IMR-90 (cell line): ENCODE measurements at regions not wholly inside any gene's neighbourhood (a gene's known extent, or its start where the extent isn't known, plus 50 kb on each side); places are given as distances from the start of the nearest gene placed in this dataset.

Source experiments
- ATAC-seq: fragments of 200-7000 bp; cut with Tn5 transposase; 2 replicates; pipeline ENCODE4 v1.9.1; 2020; ENCODE audit warnings: low read depth, mild to moderate bottlenecking, moderate library complexity
- BruUV-seq: library from RNA; stranded (reverse); fragments of 400-500 nt; replicated peaks from 2 replicates; lab custom pipeline; 2021; lab: Mats Ljungman, UMichigan
- CTCF ChIA-PET: fragments of 300-600 bp; formaldehyde crosslinking; extraction: SDS; loops from one replicate; lab custom pipeline; 2021; ENCODE audit warnings: antibody characterized with exemption; lab: Yijun Ruan, JAX
- POLR2A ChIA-PET: fragments of 300-600 bp; sonication (Branson Sonifier 250); formaldehyde crosslinking; loops from one replicate; lab custom pipeline; 2022; ENCODE audit warnings: antibody characterized with exemption; ENCODE audit not compliant: unreplicated experiment; lab: Charles Lee
- DNase-seq: peaks from one replicate; pipeline ENCODE4 v3.0.0; 2013
- H2AFZ ChIP-seq: replicated peaks from 2 replicates; pipeline ENCODE3; 2013; ENCODE audit warnings: low read length, mild to moderate bottlenecking; ENCODE audit not compliant: poor library complexity
- H2AK5ac ChIP-seq: 2 replicates; pipeline ENCODE4 v1.6.1; 2013; ENCODE audit warnings: low read depth, low read length, inconsistent platforms
- H2AK9ac ChIP-seq: replicated peaks from 2 replicates; pipeline ENCODE3; 2013; ENCODE audit warnings: mild to moderate bottlenecking, low read depth, low read length, moderate library complexity; ENCODE audit not compliant: poor library complexity
- H2BK120ac ChIP-seq: 2 replicates; pipeline ENCODE4 v1.6.1; 2013; ENCODE audit warnings: low read depth, low read length, inconsistent platforms
- H2BK15ac ChIP-seq: 3 replicates; pipeline ENCODE4 v1.6.1; 2013; ENCODE audit warnings: low read depth, low read length, inconsistent platforms
- H2BK20ac ChIP-seq: 2 replicates; pipeline ENCODE4 v1.6.1; 2013; ENCODE audit warnings: low read depth, mild to moderate bottlenecking, inconsistent platforms, low read length, moderate library complexity
- H2BK5ac ChIP-seq: 2 replicates; pipeline ENCODE4 v1.6.1; 2013; ENCODE audit warnings: mild to moderate bottlenecking, low read depth, low read length, inconsistent platforms; ENCODE audit not compliant: poor library complexity, severe bottlenecking
- H3K14ac ChIP-seq: replicated peaks from 2 replicates; pipeline ENCODE4 v1.6.1; 2013; ENCODE audit warnings: low read depth, low read length, inconsistent platforms
- H3K18ac ChIP-seq: 2 replicates; pipeline ENCODE4 v1.6.1; 2013; ENCODE audit warnings: low read depth, low read length, control low read depth
- H3K23ac ChIP-seq: 2 replicates; pipeline ENCODE4 v1.6.1; 2013; ENCODE audit warnings: low read depth, low read length, inconsistent platforms
- H3K27ac ChIP-seq: 2 replicates; pipeline ENCODE4 v1.5.1; 2013; ENCODE audit warnings: mild to moderate bottlenecking, control low read depth, low read length; ENCODE audit not compliant: insufficient read depth
- H3K27me3 ChIP-seq: 2 replicates; pipeline ENCODE4 v1.6.1; 2013; ENCODE audit warnings: low read length; ENCODE audit not compliant: control insufficient read depth, insufficient read depth
- H3K36me3 ChIP-seq: 2 replicates; pipeline ENCODE4 v1.6.1; 2013; ENCODE audit warnings: low read length, mixed read lengths; ENCODE audit not compliant: control insufficient read depth, insufficient read depth
- H3K4ac ChIP-seq: 2 replicates; pipeline ENCODE4 v1.6.1; 2013; ENCODE audit warnings: low read depth, low read length, inconsistent platforms
- H3K4me1 ChIP-seq: 2 replicates; pipeline ENCODE4 v1.6.1; 2013; ENCODE audit warnings: low read length, mixed read lengths; ENCODE audit not compliant: control insufficient read depth, insufficient read depth
- H3K4me2 ChIP-seq: 2 replicates; pipeline ENCODE4 v1.6.1; 2013; ENCODE audit warnings: low read depth, mild to moderate bottlenecking, control low read depth, low read length, moderate library complexity
- H3K4me3 ChIP-seq: 2 replicates; pipeline ENCODE4 v1.5.1; 2013; ENCODE audit warnings: low read depth, mild to moderate bottlenecking, control low read depth, low read length, moderate library complexity; ENCODE audit not compliant: insufficient read depth
- H3K56ac ChIP-seq: 2 replicates; pipeline ENCODE4 v1.6.1; 2013; ENCODE audit warnings: low read length, inconsistent platforms; ENCODE audit not compliant: insufficient read depth; ENCODE audit errors: extremely low read depth
- H3K79me1 ChIP-seq, 2 experiments: 2 replicates each; pipeline ENCODE4 v1.6.1; 2013; ENCODE audit warnings: low read length in 2 of 2, inconsistent platforms in 1 of 2, low read depth in 1 of 2
- H3K9ac ChIP-seq: 2 replicates; pipeline ENCODE4 v1.6.1; 2013; ENCODE audit warnings: low read depth, low read length, control low read depth
- H3K9me1 ChIP-seq: 2 replicates; pipeline ENCODE4 v1.6.1; 2013; ENCODE audit warnings: low read length, inconsistent platforms; ENCODE audit not compliant: insufficient read depth
- H3K9me3 ChIP-seq: 2 replicates; pipeline ENCODE4 v1.6.1; 2013; ENCODE audit warnings: low read length; ENCODE audit not compliant: control insufficient read depth, insufficient read depth
- H4K20me1 ChIP-seq: 2 replicates; pipeline ENCODE4 v1.6.1; 2013; ENCODE audit warnings: low read length, inconsistent platforms; ENCODE audit not compliant: insufficient read depth
- H4K5ac ChIP-seq: 2 replicates; pipeline ENCODE4 v1.6.1; 2013; ENCODE audit warnings: mild to moderate bottlenecking, low read depth, low read length, control low read depth
- H4K8ac ChIP-seq, 2 experiments: 2 replicates each; pipeline ENCODE4 v1.6.1; 2013; ENCODE audit warnings: low read depth in 2 of 2, low read length in 2 of 2, control low read depth in 1 of 2, inconsistent platforms in 1 of 2
- H4K91ac ChIP-seq: 2 replicates; pipeline ENCODE4 v1.6.1; 2013; ENCODE audit warnings: low read depth, low read length, inconsistent platforms; ENCODE audit not compliant: insufficient read depth
- BHLHE40 ChIP-seq: fragments of 150-350 bp; IDR thresholded peaks from 2 replicates; pipeline ENCODE4 v1.6.1; 2016; ENCODE audit warnings: mild to moderate bottlenecking, low read depth, low read length
- WGBS, 2 experiments: methylation state at CpG; one replicate each; pipeline versions ENCODE4 v1.1.5 to v1.1.7; 2013; ENCODE audit warnings: missing lambda C conversion rate in 2 of 2; ENCODE audit not compliant: insufficient read length in 1 of 2; ENCODE audit errors: extremely low coverage in 2 of 2; 5-methylcytosine and 5-hydroxymethylcytosine counted together
- dilution Hi-C: fragments of 300-500 bp; cut with HindIII; formaldehyde crosslinking; loops from one replicate; pipeline ENCODE4 v1.14.3; 2018; ENCODE audit warnings: low sequenced_read_pairs; ENCODE audit not compliant: unreplicated experiment
- in situ Hi-C: fragments of 300-500 bp; cut with MboI; formaldehyde crosslinking; loops from 3 replicates; pipeline ENCODE4 v1.14.3; 2019; ENCODE audit warnings: low sequenced_read_pairs, inconsistent platforms, mixed read lengths
- intact Hi-C: fragments of 100-400 bp; cut with micrococcal nuclease; formaldehyde crosslinking; loops from 2 replicates; pipeline ENCODE4 v1.10.0; 2022

- CTCF ChIA-PET = no interaction called here
- H4K20me1 ChIP-seq = no peaks in the 10 kb centered on the region
- H4K8ac ChIP-seq = no peak overlapping the region
- H3K9me1 ChIP-seq = no peaks in the 10 kb centered on the region
- H3K56ac ChIP-seq = no peak overlapping the region
- WGBS, 2 experiments = no CpG with 5 or more reads among the region's 4 CpGs
- no peaks in the 10 kb centered on the region for H3K4me1 ChIP-seq
- H3K9ac ChIP-seq = no peak overlapping the region
- ATAC-seq (no peak), DNase-seq (no peak)
- H3K23ac ChIP-seq = no peak overlapping the region
- intact Hi-C loops = no loop called here
- no peak overlapping the region for H4K91ac ChIP-seq
- no TSS peak for BruUV-seq
- no peak overlapping the region for H2BK120ac ChIP-seq
- in situ Hi-C loops = no loop called here
- H3K79me1 ChIP-seq = no peaks in the 10 kb centered on the region
- POLR2A ChIA-PET = no interaction called here
- no peak overlapping the region for H3K4me2 ChIP-seq
- no peak overlapping the region for H3K27ac ChIP-seq
- dilution Hi-C loops = no loop called here
- no peak overlapping the region for H2AK9ac ChIP-seq
- H2AFZ ChIP-seq = no peak overlapping the region
- H3K9me3 ChIP-seq = peaks cover 35% of the 10 kb centered on the region
- TF ChIP-seq BHLHE40 = no peak
- no peak overlapping the region for H4K5ac ChIP-seq
- no peak overlapping the region for H2AK5ac ChIP-seq
- H3K14ac ChIP-seq = no peak overlapping the region
- no peaks in the 10 kb centered on the region for H3K27me3 ChIP-seq
- H2BK15ac ChIP-seq = no peak overlapping the region
- H2BK5ac ChIP-seq = no peak overlapping the region
- no peak overlapping the region for H3K18ac ChIP-seq
- H3K4ac ChIP-seq = no peak overlapping the region
- H2BK20ac ChIP-seq = no peak overlapping the region
- H3K4me3 ChIP-seq = no peak overlapping the region
- no peaks in the 10 kb centered on the region for H3K36me3 ChIP-seq
These were observed 266.2 kb upstream of the IRX1 start for GRCh38 chr5:3329427-3329826.
